Left lung (tissue), 4 donors: ENCODE measurements at regions not wholly inside any gene's neighbourhood (a gene's known extent, or its start where the extent isn't known, plus 50 kb on each side); places are given as distances from the start of the nearest gene placed in this dataset.

Experiments
- ATAC-seq: fragments of 200-7000 bp; cut with Tn5 transposase; one replicate; pipeline ENCODE4 v1.9.1; 2020; ENCODE audit warnings: moderate library complexity
- DNase-seq, 4 donors: peaks; one replicate each; pipeline ENCODE4 v3.0.0-alpha.2; 2013 to 2020
- H3K27ac ChIP-seq, 2 donors: fragments of 200-600 bp; sonication (generic) in 1 of 2; one replicate each; pipeline versions ENCODE4 v1.5.0 to v1.8.0; 2020 to 2021
- H3K27me3 ChIP-seq, 2 donors: fragments of 200-600 bp; sonication (generic) in 1 of 2; one replicate each; pipeline versions ENCODE4 v1.5.0 to v1.8.0; 2020 to 2021
- H3K36me3 ChIP-seq, 2 donors: fragments of 200-600 bp; sonication (generic) in 1 of 2; one replicate each; pipeline versions ENCODE4 v1.5.0 to v1.8.0; 2020 to 2021
- H3K4me1 ChIP-seq, 2 donors: fragments of 200-600 bp; one replicate each; pipeline ENCODE4 v1.8.0; 2021
- H3K4me3 ChIP-seq, 2 donors: fragments of 200-600 bp; sonication (generic) in 1 of 2; one replicate each; pipeline versions ENCODE4 v1.5.0 to v1.8.0; 2020 to 2021; ENCODE audit warnings: mild to moderate bottlenecking in 1 of 2
- H3K9me3 ChIP-seq, 2 donors: fragments of 200-600 bp; sonication (generic) in 1 of 2; one replicate each; pipeline versions ENCODE4 v1.5.0 to v1.8.0; 2020 to 2021
- CTCF ChIP-seq, 2 donors: fragments of 200-600 bp; sonication (generic) in 1 of 2; IDR thresholded peaks; one replicate each; pipeline versions ENCODE4 v1.5.0 to v1.8.0; 2021; ENCODE audit warnings: antibody characterized with exemption in 2 of 2
- intact Hi-C, 2 donors: fragments of 100-400 bp; cut with DNase I; formaldehyde crosslinking; loops; one replicate each; pipeline versions ENCODE4 v1.11.2 to v1.14.2; 2022
- donor health status: DM: no; HTN: yes; CAD: no.
- donor health status: DM: no; HTN: no; CAD: no.

GRCh38 chr6:22825210-22825609 is 255.8 kb downstream of the HDGFL1 start:
- Histone ChIP-seq H3K36me3 (no peaks in the 10 kb centered on the region), H3K27ac (no peak overlapping the region), H3K27me3 (no peaks in the 10 kb centered on the region), H3K4me3 (no peak overlapping the region), H3K4me1 (no peaks in the 10 kb centered on the region), H3K9me3 (no peaks in the 10 kb centered on the region)
- intact Hi-C loops, result no loop called here
- no peak for TF ChIP-seq CTCF (IDR thresholded peaks at IDR 0.05)
- DNase-seq (no peak), ATAC-seq (no peak)

GRCh38 chr6:22826961-22827360 is 257.6 kb downstream of the HDGFL1 start:
- Histone ChIP-seq H3K27ac (peak overlapping the region; percentile 23 to 82), H3K4me1 (no peaks in the 10 kb centered on the region), H3K36me3 (no peaks in the 10 kb centered on the region), H3K9me3 (no peaks in the 10 kb centered on the region), H3K4me3 (no peak overlapping the region), H3K27me3 (no peaks in the 10 kb centered on the region)
- ATAC-seq, result peak; percentile 4
- no peak for TF ChIP-seq CTCF (IDR thresholded peaks at IDR 0.05)
- DNase-seq, result no peak
- intact Hi-C loops, result no loop called here

- Histone ChIP-seq H3K36me3 (no peaks in the 10 kb centered on the region), H3K4me1 (no peaks in the 10 kb centered on the region), H3K27me3 (no peaks in the 10 kb centered on the region), H3K4me3 (no peak overlapping the region), H3K9me3 (no peaks in the 10 kb centered on the region), H3K27ac (peak overlapping the region; percentile 67 to 82)
- ATAC-seq (peak; percentile 28), DNase-seq (no peak)
- TF ChIP-seq CTCF (IDR thresholded peaks at IDR 0.05), result no peak
- intact Hi-C loops, result no loop called here
These were observed 258.4 kb downstream of the HDGFL1 start for GRCh38 chr6:22827760-22828159.

GRCh38 chr6:22828179-22829062 is 259.1 kb downstream of the HDGFL1 start:
- Histone ChIP-seq H3K4me1 (no peaks in the 10 kb centered on the region), H3K27ac (peak overlapping the region; percentile 67 to 82), H3K4me3 (no peak overlapping the region), H3K36me3 (no peaks in the 10 kb centered on the region), H3K27me3 (no peaks in the 10 kb centered on the region), H3K9me3 (no peaks in the 10 kb centered on the region)
- ATAC-seq (peak; percentile 86), DNase-seq (peak in 3 of 4 donors; percentile 36 to 77 (median 39))
- peak; percentile 24 to 32 for TF ChIP-seq CTCF (IDR thresholded peaks at IDR 0.05)
- intact Hi-C loops, result no loop called here

- ATAC-seq (peak; percentile 57), DNase-seq (peak in 1 of 4 donors; percentile 37)
- H3K9me3 ChIP-seq, result no peaks in the 10 kb centered on the region
- no peaks in the 10 kb centered on the region for H3K4me1 ChIP-seq
- H3K27me3 ChIP-seq, result no peaks in the 10 kb centered on the region
- H3K36me3 ChIP-seq, result no peaks in the 10 kb centered on the region
- TF ChIP-seq CTCF (IDR thresholded peaks at IDR 0.05), result no peak
- intact Hi-C loops, result no loop called here
- peak overlapping the region; percentile 67 to 82 for H3K27ac ChIP-seq
- no peak overlapping the region for H3K4me3 ChIP-seq
These were observed 259.7 kb downstream of the HDGFL1 start for GRCh38 chr6:22829070-22829469.
